GM12878 (cell line): ENCODE measurements at regions not wholly inside any gene's neighbourhood (a gene's known extent, or its start where the extent isn't known, plus 50 kb on each side); places are given as distances from the start of the nearest gene placed in this dataset.

Experiments used
- ATAC-seq: fragments of 200-7000 bp; cut with Tn5 transposase; 3 replicates; pipeline ENCODE4 v1.9.1; 2020; ENCODE audit warnings: mild to moderate bottlenecking, moderate library complexity
- BruUV-seq: library from RNA; stranded (reverse); fragments of 400-500 nt; replicated peaks from 2 replicates; lab custom pipeline; 2021; lab: Mats Ljungman, UMichigan
- CTCF ChIA-PET: fragments of 300-600 bp; sonication (Branson Sonifier 250); formaldehyde crosslinking; extraction: SDS; loops from one replicate; lab custom pipeline; 2021; ENCODE audit warnings: inconsistent platforms; lab: Yijun Ruan, JAX
- POLR2A ChIA-PET: fragments of 350-600 bp; formaldehyde crosslinking; extraction: SDS; loops from one replicate; lab custom pipeline; 2021; ENCODE audit warnings: inconsistent platforms; lab: Charles Lee
- RAD21 ChIA-PET: fragments of 300-600 bp; sonication (Branson Sonifier 250); formaldehyde crosslinking; loops from one replicate; lab custom pipeline; 2023; ENCODE audit warnings: antibody characterized with exemption; ENCODE audit not compliant: unreplicated experiment; lab: Charles Lee
- SMC1A ChIA-PET: fragments of 300-600 bp; sonication (Branson Sonifier 250); formaldehyde crosslinking; loops from one replicate; lab custom pipeline; 2023; ENCODE audit not compliant: unreplicated experiment, uncharacterized antibody; lab: Charles Lee
- DNase-seq: peaks from one replicate; pipeline ENCODE4 v3.0.0-alpha.2; 2011; ENCODE audit warnings: low read depth, low spot score
- FAIRE-seq: peaks from 3 replicates; lab custom pipeline; 2011; peaks lifted over from hg19 to GRCh38; lab: Jason Lieb, UNC
- H2AFZ ChIP-seq: 2 replicates; pipeline ENCODE4 v1.6.0; 2011; ENCODE audit warnings: low read depth, low read length, control low read depth; ENCODE audit not compliant: control insufficient read depth
- H3K27ac ChIP-seq: 2 replicates; pipeline ENCODE4 v1.5.1; 2011; ENCODE audit warnings: control low read depth; ENCODE audit not compliant: control insufficient read depth, insufficient read depth
- H3K27me3 ChIP-seq, 2 experiments: replicated peaks in 1 of 2; 2 replicates each; pipeline versions ENCODE4 v1.6.0 to v1.6.1; 2011; ENCODE audit warnings: low read length in 1 of 2; ENCODE audit not compliant: control insufficient read depth in 2 of 2, insufficient read depth in 2 of 2
- H3K36me3 ChIP-seq, 2 experiments: 2 replicates each; pipeline ENCODE4 v1.5.1; 2011; ENCODE audit warnings: low read length in 1 of 2; ENCODE audit not compliant: control insufficient read depth in 2 of 2, insufficient read depth in 2 of 2
- H3K4me1 ChIP-seq: 2 replicates; pipeline ENCODE4 v1.6.1; 2011; ENCODE audit warnings: mild to moderate bottlenecking, low read length, moderate library complexity, mixed read lengths; ENCODE audit not compliant: control insufficient read depth, insufficient read depth
- H3K4me2 ChIP-seq: 2 replicates; pipeline ENCODE4 v1.6.0; 2011; ENCODE audit warnings: control low read depth; ENCODE audit not compliant: control insufficient read depth, insufficient read depth
- H3K4me3 ChIP-seq: fragments of 200-600 bp; sonication (generic); 2 replicates; pipeline ENCODE4 v1.5.1; 2016
- H3K79me2 ChIP-seq: 2 replicates; pipeline ENCODE4 v1.6.0; 2011; ENCODE audit warnings: low read length; ENCODE audit not compliant: control insufficient read depth, insufficient read depth
- H3K9ac ChIP-seq: 2 replicates; pipeline ENCODE4 v1.8.0; 2011; ENCODE audit warnings: low read length, control low read depth, mixed read lengths; ENCODE audit not compliant: control insufficient read depth, insufficient read depth
- H3K9me3 ChIP-seq: replicated peaks from 3 replicates; pipeline ENCODE4 v1.5.1; 2011; ENCODE audit warnings: mild to moderate bottlenecking, low read length; ENCODE audit not compliant: control insufficient read depth, insufficient read depth
- H4K20me1 ChIP-seq: 2 replicates; pipeline ENCODE4 v1.6.0; 2011; ENCODE audit not compliant: control insufficient read depth, insufficient read depth
- RAD51 ChIP-seq: fragments of 450-650 bp; IDR thresholded peaks from 2 replicates; pipeline ENCODE4 v1.6.1; 2016; ENCODE audit warnings: moderate library complexity, mild to moderate bottlenecking, inconsistent platforms
- RUNX3 ChIP-seq: IDR thresholded peaks from 2 replicates; pipeline ENCODE4 v1.6.1; 2012; ENCODE audit warnings: low read length, inconsistent platforms
- SP1 ChIP-seq: IDR thresholded peaks from one replicate; pipeline ENCODE4 v1.6.1; 2011; ENCODE audit warnings: low read depth, low read length
- SRF ChIP-seq, 2 experiments: IDR thresholded peaks; 2 replicates each; pipeline ENCODE4 v1.6.1; 2011; ENCODE audit warnings: low read depth in 2 of 2, low read length in 2 of 2, mild to moderate bottlenecking in 1 of 2, moderate library complexity in 1 of 2
- WGBS: methylation state at CpG from one replicate; pipeline ENCODE4 v1.1.6; 2016; ENCODE audit warnings: low lambda C conversion rate; ENCODE audit not compliant: insufficient replicate concordance, insufficient coverage; ENCODE audit errors: missing lambda C conversion rate; 5-methylcytosine and 5-hydroxymethylcytosine counted together
- in situ Hi-C: fragments of 300-500 bp; cut with MboI; formaldehyde crosslinking; loops from 9 replicates; pipeline ENCODE4 v1.14.3; 2018; ENCODE audit warnings: mixed read lengths
- intact Hi-C: fragments of 100-400 bp; cut with micrococcal nuclease; formaldehyde crosslinking; loops from one replicate; pipeline ENCODE4 v1.14.2; 2022; ENCODE audit not compliant: unreplicated experiment
- TF ChIP-seq, protein P1 (sequence below): fragments of 450-650 bp; IDR thresholded peaks from 2 replicates; pipeline ENCODE4 v1.6.1; 2017; ENCODE audit warnings: mild to moderate bottlenecking, low read depth, inconsistent platforms; ENCODE audit not compliant: poor library complexity, severe bottlenecking
- TF ChIP-seq, protein P2 (sequence below): fragments of 450-650 bp; IDR thresholded peaks from 2 replicates; pipeline ENCODE4 v1.6.1; 2016; ENCODE audit warnings: mild to moderate bottlenecking

DNA sequence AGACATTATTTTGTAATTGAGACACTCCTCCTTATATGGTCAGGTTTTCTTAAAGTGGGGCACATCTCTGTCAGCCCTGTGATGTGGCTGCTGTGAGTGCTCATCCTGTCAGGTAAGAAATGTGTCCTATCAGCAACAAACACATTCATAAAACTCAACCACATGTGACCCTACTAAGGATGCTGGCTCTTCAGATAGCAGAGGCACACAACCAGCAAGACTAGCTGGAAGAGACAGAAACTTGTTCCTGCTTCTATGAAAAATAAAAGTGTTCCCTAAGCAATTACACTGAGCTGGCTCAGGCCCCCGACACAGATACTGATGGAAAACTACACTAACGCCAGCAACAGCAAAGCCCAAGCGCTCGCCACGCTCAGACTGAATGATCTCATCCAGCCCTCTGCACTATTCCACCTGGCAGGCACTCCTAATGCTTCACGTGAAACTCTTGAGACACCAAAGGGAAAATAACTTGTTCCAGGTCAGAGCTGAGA is 49.8 kb upstream of the CYP2D6 start:
- H4K20me1 ChIP-seq: no peaks in the 10 kb centered on the region
- no peak overlapping the region for H3K4me3 ChIP-seq
- peak overlapping the region; percentile 66 for H3K27ac ChIP-seq
- ChIA-PET POLR2A (interaction anchor here (1.0 to 1.1 kb wide), 2 partner anchors 10 to 95 kb away, joined by 3 to 7 read pairs; no protein-coding TSS in a partner anchor), CTCF (interaction anchor here (0.7 to 1.9 kb wide), 3 partner anchors 10 to 277 kb away, joined by 3 to 7 read pairs (median 4); no protein-coding TSS in a partner anchor), SMC1A (interaction anchor here (1.0 to 13.3 kb wide), 5 partner anchors 8 to 257 kb away, joined by 4 to 153 read pairs (median 6); no protein-coding TSS in a partner anchor), RAD21 (interaction anchor here (1.2 to 6.3 kb wide), 2 partner anchors 8 to 257 kb away, joined by 5 to 53 read pairs; no protein-coding TSS in a partner anchor)
- H3K9me3 ChIP-seq: no peaks in the 10 kb centered on the region
- in situ Hi-C loops (no loop called here), intact Hi-C loops (loop anchor here (5.0 kb wide), 1 partner anchor 87 kb away; no protein-coding TSS in a partner anchor)
- H3K4me2 ChIP-seq: no peak overlapping the region
- H3K9ac ChIP-seq: no peak overlapping the region
- no TSS peak for BruUV-seq
- peaks cover 31% of the 10 kb centered on the region for H3K79me2 ChIP-seq
- H3K27me3 ChIP-seq: no peaks in the 10 kb centered on the region
- no peak overlapping the region for H2AFZ ChIP-seq
- H3K36me3 ChIP-seq: peaks cover 2 to 5% of the 10 kb centered on the region in 2 experiments; a peak in 3 of 4 replicates
- 78% methylated on average over 6 of the region's 6 CpGs for WGBS
- peaks cover 23% of the 10 kb centered on the region for H3K4me1 ChIP-seq
- DNase-seq: no peak
- peak; percentile 27 for ATAC-seq
- FAIRE-seq: no peak
- TF ChIP-seq, protein P1, sequence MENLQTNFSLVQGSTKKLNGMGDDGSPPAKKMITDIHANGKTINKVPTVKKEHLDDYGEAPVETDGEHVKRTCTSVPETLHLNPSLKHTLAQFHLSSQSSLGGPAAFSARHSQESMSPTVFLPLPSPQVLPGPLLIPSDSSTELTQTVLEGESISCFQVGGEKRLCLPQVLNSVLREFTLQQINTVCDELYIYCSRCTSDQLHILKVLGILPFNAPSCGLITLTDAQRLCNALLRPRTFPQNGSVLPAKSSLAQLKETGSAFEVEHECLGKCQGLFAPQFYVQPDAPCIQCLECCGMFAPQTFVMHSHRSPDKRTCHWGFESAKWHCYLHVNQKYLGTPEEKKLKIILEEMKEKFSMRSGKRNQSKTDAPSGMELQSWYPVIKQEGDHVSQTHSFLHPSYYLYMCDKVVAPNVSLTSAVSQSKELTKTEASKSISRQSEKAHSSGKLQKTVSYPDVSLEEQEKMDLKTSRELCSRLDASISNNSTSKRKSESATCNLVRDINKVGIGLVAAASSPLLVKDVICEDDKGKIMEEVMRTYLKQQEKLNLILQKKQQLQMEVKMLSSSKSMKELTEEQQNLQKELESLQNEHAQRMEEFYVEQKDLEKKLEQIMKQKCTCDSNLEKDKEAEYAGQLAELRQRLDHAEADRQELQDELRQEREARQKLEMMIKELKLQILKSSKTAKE: no peak
- TF ChIP-seq SP1 (no peak), RUNX3 (peak; percentile 16; the same call in 1 of the 2 replicates), RAD51 (0 out of 2 replicates have a peak, but pooled peaks have one; percentile 22), SRF (IDR thresholded peaks at IDR 0.05; ENCODE audit: low read depth in 2 of 2, low read length in 2 of 2) (peak in 1 of 2 experiments; percentile 34; a peak in 1 of 4 replicates)
- TF ChIP-seq, protein P2, sequence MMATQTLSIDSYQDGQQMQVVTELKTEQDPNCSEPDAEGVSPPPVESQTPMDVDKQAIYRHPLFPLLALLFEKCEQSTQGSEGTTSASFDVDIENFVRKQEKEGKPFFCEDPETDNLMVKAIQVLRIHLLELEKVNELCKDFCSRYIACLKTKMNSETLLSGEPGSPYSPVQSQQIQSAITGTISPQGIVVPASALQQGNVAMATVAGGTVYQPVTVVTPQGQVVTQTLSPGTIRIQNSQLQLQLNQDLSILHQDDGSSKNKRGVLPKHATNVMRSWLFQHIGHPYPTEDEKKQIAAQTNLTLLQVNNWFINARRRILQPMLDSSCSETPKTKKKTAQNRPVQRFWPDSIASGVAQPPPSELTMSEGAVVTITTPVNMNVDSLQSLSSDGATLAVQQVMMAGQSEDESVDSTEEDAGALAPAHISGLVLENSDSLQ: peak; percentile 71
